GM19468 (cell line): ENCODE measurements at regions not wholly inside any gene's neighbourhood (a gene's known extent, or its start where the extent isn't known, plus 50 kb on each side); places are given as distances from the start of the nearest gene placed in this dataset.
"Not testable (repeated sequence)": the region's sequence is repeated elsewhere in the genome, so short reads cannot be mapped to it uniquely, and the experiment has no call there.

Experiments used
- ATAC-seq: cut with Tn5 transposase; IDR thresholded peaks from one replicate; pipeline ENCODE4 v1.9.1; 2021; ENCODE audit warnings: mild to moderate bottlenecking, moderate library complexity, moderate number of reproducible peaks; ENCODE audit not compliant: unreplicated experiment; ENCODE audit errors: extremely low read depth

DNA sequence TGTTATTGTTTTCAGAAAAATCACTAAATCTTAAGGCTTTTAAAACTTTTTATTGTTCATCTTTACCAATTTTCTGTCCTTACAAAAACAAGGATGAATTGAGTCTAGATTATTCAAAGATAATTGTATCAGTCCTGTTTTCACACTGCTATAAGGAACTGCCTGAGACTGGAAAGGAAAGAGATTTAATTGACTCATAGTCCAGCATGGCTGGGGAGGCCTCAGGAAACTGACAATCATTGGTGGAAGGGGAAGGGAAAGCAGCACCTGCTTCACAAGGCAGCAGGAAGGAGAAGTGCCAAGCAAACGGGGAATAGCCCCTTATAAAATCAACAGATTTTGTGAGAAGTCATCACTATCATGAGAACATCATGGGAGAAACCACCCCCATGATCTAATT lies 455.6 kb upstream of the ZP4 start:
- ATAC-seq, result no peak

DNA sequence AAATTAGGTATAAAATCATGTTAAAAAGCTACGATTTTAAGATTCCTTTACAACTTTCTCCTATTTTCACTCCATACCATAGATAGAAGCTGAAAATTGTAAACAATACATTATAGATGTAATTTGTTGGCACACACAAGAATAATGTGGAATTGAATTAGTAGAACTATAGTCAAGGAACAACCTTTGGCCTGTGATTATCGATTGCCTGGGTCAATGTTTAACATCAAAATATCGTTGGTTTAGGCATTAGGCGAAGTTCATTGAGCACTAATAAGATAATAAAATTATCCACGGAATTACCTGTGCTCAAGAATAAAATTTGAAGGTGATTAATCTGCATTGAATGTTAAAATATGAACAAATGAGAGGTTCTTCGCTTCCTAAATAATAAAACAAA lies 455.1 kb upstream of the ZP4 start:
- no peak for ATAC-seq

- no peak for ATAC-seq
Measured at GRCh38 chr1:238343852-238344251, 453.1 kb upstream of the ZP4 start.

GRCh38 chr1:238341395-238341794 lies 450.7 kb upstream of the ZP4 start:
- ATAC-seq, result no peak

DNA sequence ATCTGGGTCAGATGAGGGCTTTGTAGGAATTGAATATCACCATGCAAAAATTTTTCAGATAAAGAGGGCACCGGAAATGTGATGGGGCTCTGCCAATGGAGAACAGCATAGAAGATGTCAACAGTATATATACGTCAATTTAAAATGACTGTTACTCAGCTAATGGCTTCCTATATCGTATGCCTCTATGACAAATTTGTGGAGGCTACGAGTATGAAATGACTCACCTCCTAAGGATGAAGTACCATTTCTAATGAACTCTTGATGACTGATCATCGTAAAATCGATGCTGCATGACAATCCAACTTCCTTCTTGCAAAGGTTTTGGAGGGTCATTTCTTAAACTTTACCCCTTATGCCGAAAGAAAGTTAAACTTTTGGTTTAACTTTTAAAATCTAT lies 450.3 kb upstream of the ZP4 start:
- ATAC-seq, result no peak

DNA sequence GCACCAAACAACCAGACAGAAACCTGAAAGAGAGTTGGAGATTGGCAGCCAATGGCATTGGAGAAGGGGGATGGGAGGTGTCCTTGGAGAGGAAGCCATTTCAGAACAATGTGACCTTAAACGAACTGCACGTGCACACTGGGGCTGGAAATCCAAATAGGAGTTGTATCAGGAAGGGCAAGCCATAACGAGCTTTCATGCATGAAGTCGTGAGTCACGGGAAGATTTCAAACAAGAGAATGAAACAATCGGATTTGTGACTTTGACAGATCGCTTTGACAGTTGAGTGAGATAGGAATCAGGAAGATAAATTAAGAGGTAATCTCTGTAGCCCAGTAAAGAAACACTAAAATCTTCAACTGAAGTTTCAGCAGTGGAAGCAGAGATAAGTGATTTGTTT lies 445.8 kb upstream of the ZP4 start:
- ATAC-seq, result no peak

GRCh38 chr1:238334170-238334569 lies 443.4 kb upstream of the ZP4 start:
- ATAC-seq, result no peak

DNA sequence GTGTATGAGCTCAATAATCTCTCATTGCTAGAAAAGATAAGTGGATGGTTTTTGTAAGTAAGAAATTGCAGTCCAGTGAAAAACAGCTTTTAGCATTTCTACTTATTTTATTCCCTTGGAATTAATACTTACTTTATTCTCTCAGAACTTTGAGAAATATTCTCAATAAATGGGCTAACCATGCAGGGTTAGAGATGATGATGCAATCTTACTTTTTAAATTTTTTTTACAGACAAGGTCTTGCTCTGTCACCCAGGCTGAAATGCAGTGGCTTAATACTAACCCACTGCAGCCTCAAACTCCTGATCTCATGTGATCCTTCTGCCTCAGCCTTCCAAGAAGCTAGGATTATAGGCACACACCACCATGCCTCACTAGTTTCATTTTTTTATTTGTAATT lies 440.8 kb upstream of the ZP4 start:
- no peak for ATAC-seq

GRCh38 chr1:238329671-238330070 lies 438.9 kb upstream of the ZP4 start:
- ATAC-seq, result no peak

GRCh38 chr1:238327033-238327432 lies 436.3 kb upstream of the ZP4 start:
- not testable (repeated sequence) for ATAC-seq

- not testable (repeated sequence) for ATAC-seq
Measured at GRCh38 chr1:238326479-238326878, 435.8 kb upstream of the ZP4 start.

DNA sequence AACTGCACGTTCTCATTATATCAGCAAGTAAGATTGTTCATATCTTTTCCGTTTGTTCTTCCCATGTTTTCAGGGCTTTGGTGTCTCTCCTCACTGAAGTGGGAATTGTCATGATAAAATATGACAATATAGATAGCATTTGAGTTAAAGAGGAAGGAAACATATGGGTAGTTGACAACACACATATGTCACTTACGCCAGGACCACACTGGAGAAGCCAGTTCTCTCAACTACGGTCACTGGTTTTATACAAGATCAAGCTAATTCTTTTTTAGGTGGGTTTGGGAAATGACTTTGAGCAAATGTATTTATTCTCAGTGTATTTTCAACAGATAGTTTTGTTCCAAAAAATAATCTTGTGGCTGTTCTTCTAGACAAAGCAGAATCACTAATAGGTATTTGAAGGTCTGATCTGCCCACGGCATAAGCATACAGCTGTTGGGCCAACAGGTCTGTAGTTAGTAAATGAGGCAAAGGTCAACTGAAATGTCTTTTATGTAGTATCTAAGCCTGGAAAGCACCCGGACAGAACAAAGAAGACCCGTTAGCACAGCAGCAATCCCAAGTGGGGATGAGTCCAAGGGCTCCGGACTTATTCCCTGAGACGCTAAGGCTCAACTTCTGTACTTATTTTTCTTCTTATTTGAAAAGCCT lies 433.6 kb upstream of the ZP4 start:
- ATAC-seq, result no peak

DNA sequence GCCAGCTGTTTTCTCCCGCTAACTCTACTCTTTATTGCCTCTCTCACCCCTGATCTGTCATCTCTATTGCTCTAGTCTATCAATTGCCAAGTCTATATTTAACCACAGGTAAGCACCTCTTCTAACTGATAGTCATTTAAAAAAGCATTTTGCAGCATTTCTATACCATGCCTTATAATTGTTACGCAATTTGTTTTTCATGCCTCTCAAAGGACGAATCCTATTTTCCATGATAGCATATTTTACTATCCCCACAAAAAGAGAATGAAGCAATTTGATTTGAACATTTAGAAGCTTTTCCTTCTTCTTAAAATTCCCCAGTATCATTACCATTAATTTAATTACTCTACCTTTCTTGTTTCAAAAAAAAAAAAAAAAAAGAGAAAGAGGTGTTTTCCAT lies 432.8 kb upstream of the ZP4 start:
- no peak for ATAC-seq

DNA sequence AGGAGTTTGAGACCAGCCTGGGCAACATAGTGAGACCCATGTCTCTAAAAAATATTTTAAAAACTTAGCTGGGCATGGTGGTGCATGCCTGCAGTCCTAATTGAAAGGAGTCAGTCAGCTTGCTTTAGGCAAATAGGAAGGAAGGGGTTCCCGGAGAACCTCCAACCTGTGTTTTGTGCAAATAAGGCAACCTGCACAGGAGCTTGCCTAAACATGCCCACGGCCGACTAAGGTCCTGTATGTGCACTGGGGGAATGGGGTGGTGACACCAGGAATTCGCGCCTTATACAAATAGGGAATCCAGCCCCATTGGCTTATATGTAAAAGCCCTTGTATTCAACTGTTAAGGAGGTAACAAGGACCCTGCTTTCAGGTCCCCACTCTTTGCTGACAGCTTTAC lies 429.2 kb upstream of the ZP4 start:
- no peak for ATAC-seq

GRCh38 chr1:238318294-238319110 lies 427.8 kb upstream of the ZP4 start:
- ATAC-seq, result no peak

- ATAC-seq, result no peak
Measured at GRCh38 chr1:238312969-238313368, 422.2 kb upstream of the ZP4 start.

- no peak for ATAC-seq
Measured at GRCh38 chr1:238306411-238306810, 415.7 kb upstream of the ZP4 start.

DNA sequence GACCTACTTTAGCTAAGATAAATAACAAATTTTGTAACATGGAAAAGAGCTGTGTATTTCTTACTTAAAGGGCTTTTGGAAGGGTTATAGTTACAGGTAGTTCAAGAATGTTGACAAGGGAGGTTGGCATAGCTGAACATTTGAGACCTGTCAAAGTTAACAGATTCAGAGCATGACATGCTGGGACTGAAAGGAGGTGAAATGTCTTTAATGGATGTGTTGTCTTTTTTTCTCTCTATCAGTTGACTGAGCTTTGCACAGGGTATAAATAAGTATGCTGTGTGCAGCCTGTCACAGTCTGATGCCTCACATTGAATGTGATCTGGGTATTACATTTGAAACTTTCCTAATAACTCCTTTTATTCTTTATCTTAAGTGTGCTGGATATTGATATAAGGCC lies 411.9 kb upstream of the ZP4 start:
- ATAC-seq, result no peak

- no peak for ATAC-seq
Measured at GRCh38 chr1:238296371-238296770, 405.6 kb upstream of the ZP4 start.

DNA sequence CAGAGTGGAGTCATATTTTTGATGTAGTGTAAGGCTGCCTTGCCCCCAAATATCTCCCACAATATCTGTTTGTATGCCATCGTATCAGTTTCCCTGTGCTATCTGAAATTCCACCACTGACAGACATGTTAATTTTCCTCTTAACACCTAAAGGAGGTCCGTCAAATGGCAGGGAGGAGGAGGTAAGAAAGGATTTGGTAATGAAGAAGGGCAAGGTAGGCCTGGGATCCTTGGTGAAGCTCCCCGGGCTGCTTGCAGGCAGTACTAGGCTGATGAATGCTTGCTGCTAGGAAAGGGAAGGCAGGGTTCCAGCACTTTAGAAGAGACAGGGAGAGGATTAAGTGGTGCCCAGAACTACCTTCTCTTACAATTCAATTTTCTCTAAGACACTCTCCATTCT lies 402.4 kb upstream of the ZP4 start:
- no peak for ATAC-seq

GRCh38 chr1:238281418-238281817 lies 390.7 kb upstream of the ZP4 start:
- no peak for ATAC-seq
